CD4-positive, alpha-beta T cell treated with Interleukin-10 for 1 hour (primary cell): ENCODE measurements at regions not wholly inside any gene's neighbourhood (a gene's known extent, or its start where the extent isn't known, plus 50 kb on each side); places are given as distances from the start of the nearest gene placed in this dataset.
"Not testable (repeated sequence)": the region's sequence is repeated elsewhere in the genome, so short reads cannot be mapped to it uniquely, and the experiment has no call there.

Experiments used
- DNase-seq: peaks from one replicate; pipeline ENCODE4 v3.0.0-alpha.2; 2020

DNA sequence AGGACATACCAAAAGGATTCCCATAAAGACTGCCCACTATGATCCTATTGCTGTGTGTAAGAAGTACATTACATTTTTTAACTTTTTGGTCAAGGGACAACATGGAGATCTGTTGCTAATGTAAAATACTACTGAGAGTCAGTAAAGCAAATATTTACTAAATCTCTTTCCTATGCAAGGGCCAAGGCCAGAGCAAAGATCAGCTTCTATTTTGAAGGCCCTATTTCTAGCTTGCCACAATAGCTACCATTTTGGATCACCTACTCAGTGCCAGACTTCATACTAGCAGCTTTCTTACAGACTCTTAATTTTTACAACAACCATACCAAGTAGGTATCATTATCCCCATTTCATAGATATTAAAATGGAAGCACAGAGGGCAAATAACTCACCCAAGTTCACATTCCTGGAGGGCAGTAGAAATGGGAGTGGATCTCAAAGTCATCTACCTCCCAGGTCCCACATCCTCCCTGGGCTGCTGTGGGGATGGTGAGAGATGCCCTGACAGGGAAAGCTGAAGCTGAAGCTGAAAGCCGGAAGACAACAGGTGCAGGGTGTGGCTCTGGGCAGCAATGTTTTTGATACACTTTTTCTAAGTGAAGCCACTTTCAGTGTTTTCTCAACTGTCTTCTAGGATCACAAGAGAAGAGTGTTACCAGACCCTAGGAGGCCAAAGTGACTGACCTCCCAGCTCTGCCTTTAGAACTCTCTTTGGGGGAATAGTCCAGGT lies 321.2 kb downstream of the UBE3D start:
- DNase-seq: no peak

DNA sequence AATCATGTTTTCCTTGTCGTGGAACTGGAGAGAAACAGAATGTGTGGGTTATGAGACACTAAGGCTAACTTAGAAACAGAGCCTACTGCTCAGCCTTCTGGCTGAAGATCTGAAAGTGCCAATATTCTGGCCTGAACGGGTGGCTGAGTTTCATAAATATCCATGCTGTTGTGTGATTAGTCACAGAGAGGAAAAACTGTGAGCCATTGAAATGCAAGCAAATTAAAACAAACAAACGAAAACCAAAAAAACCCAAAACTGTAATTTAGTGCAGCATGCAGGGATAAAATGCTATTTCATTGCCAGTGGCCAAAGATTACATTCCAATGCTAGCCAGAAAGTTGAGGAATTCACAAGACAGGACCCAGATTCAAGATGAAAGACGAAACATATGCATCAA lies 315.1 kb downstream of the UBE3D start:
- DNase-seq: no peak

DNA sequence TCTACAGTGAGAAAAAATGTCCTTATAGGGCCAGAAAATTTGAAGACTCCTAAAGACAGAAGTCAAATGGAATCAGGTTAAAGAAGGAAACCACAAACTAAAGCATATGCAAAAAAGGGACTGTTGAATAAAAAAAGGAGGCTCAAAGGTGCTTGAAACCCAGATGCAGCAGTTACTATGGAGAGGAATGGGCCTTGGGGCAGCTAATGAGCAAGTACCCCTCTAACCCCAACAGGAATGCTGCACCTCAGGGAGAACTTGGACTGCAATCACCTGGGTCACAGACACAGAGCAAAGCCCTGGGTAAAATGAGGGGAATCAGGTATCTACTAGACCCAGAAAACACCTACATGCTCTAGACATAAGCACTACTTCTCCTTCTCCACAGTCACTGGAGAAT lies 313.9 kb downstream of the UBE3D start:
- DNase-seq: no peak

DNA sequence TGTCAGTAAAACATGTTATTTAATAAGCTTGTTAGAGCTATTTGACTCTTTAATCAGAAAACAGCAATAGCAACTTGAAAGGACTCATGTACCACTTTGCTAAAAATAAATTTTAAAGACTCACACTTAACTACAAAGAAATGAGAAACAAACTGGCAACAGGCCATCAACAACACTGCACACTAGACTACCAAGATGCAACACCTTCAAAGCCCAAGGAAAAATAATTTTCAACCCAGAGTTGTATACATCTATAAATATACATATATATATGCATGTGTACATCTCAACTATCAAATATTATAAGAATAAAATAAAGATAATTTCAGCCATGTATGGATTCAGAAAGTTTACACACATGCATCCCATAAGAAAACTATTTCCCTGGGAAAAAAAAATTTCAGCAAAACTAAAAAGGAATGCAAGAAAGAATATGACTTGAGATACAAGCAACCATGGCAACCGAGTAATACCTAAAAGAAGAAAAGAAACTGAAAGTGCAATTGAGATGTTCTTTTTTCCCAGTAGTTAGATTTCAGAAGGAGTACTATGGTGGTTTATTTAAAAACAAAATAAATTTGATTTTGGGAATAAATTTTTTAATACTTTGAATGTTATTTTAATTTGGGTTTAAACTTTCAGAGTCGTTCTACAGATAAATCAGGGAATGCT lies 303.8 kb downstream of the UBE3D start:
- no peak for DNase-seq

DNA sequence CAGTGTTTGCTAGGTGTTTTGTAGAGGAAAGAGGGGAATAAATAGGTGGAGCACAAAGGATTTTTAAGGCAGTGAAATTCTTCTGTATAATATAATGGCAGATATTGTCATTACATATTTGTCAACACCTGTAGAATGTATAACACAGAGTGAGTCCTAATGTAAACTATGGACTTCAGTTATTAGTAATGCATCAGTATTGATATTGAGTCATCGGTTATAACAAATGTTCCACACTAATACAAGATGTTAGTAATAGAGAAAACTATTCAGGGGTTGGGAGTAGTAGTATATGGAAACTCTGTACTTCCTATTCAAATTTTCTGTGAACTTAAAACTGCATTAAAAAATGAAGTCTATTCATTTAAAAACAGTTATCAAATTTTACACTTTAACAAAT lies 299.2 kb downstream of the UBE3D start:
- no peak for DNase-seq

DNA sequence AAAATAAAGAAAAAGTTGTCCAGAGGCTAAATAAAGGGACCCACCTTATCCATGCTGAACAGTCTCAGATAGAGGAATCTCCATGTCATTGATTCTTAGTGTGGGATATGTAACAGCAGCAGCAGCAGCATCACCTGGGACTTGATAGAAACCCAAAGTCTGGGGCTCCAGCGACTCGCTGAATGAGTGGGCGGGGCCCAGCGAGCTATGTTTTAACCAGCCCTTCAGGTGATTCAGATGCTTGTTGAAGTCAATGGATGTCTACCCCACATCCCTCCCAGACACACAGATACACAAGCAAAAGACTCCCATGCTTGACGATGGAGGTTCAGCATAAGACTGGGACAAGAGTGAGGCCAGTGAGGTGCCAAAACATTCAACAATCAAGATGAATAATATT lies 298.6 kb downstream of the UBE3D start:
- DNase-seq: no peak

DNA sequence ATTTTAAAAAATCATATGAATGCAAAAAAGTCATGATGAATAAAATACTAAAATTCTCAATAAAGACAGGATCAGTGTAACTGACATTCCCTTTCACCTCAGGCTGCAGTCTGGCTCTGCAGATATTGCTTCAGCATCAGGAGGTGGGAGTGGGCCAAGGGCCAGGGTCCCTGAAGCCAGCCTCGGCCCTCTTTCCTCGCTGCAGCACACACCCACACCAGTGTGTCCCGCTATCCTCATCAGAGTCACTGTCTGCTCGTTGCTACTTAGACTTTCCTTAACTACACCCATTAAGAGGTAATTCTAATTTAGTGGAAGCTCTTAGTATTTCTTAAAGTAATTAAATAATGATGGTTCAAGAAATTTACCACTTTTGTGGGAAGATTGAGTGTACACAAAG lies 298.2 kb downstream of the UBE3D start:
- DNase-seq: no peak

DNA sequence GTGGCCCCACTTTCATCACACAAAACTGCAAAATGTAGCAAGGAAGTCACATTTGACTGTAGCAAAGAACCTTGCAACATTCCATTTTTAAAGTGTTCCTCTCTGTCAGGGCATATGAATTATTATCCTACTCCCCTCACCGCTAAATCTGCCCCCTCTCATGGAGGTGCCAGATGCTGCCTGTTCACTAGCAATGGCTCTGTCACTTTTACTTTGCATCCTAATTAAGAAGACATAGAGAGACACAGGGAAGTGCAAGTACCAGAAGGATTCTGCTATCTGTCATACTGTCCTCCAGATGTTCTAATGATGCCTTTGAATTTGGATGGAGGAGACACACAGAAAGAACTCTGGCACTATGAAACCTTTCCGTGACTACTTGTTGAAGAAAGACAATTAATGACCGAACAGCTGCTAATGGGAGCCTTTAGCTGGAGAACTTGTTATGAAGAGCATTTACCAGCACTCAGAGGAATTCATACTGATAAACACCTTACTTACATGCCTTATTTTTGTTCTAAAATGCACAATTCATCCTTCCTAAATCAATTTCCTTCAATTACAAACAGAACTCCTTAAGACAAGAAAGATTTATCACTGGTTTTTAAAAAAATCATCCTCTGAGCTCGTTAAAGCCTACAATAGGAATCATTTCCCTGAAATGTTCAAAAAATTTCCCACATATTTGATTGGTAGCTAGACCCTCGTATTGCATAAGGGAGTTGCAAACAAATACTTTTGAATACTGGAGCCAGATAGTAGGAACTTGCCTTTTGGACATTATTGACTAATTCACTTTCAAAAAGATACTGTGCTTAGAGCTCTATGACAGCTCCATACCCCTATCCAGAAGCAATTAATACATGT lies 292.6 kb downstream of the UBE3D start:
- no peak for DNase-seq

DNA sequence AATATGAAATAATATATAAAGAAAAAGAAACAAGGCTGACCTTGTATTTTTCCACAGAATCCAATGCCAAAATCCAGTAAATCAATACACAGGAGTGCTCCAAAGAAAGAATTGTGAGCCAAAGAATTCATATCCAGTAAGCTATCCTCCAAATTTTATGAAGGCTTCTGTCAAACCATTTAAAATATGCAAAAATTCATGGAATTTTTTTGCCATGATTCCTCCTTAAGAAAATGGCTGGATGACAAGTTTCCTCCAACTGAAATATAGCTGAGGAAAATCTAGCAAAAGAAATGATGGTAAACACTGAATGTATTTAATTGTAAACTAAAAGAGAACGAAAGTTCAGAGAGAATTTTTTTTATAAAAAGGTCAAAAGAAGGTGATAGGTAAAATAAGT lies 290.3 kb downstream of the UBE3D start:
- DNase-seq: no peak

DNA sequence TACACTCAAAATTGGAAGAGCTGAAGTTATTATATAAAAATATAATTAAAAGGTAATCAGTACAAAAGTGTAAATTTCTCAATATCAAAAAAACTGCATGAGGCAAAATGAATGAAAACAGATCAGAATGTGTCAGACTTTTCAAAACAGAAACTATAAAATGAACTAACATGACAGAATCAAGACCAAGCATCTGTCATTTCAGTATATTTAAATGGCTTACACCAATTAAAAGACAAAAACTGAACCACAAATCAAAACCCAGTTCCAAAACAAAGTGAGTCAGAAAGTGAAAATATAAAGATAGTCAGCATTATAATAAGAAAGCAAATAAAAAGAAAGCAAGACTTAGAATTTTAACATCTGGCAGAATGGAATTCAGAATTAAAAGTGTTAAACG lies 289.7 kb downstream of the UBE3D start:
- no peak for DNase-seq

DNA sequence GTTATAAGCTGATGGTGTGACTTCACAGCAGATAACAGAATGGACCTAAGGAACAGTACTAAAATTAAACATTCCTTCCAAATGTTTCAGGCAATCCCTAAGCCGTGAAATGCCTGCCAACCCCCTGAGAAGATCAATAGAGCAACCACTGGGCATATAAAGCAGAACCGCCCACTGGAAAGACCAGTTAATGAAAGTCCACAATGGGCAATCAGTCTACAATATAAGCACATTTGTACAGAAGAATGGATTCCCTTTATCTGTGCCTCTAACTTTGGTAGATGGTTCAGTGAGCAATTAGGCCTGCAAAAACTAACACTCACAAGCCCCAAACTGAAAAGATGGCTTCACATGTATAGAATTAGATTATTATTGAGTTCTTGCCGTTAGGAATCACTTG lies 286.6 kb downstream of the UBE3D start:
- no peak for DNase-seq

DNA sequence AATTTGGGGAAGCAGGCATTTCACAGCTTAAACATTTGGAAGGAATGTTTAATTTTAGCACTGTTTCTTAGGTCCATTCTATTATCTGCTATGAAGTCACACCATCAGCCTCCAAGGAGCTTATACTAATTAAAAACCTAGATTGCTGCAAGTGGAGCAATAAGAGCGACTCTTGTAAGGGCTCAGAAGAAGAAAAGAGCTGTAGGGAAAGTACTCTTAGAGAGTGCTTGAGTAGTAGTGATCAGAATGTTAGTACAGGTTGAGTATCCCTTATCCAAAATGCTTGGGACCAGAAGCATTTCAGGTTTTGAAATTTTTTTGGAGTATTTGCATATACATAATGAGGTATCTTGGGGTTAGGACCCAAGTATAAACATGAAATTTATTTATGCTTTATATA lies 285.3 kb downstream of the UBE3D start:
- no peak for DNase-seq

DNA sequence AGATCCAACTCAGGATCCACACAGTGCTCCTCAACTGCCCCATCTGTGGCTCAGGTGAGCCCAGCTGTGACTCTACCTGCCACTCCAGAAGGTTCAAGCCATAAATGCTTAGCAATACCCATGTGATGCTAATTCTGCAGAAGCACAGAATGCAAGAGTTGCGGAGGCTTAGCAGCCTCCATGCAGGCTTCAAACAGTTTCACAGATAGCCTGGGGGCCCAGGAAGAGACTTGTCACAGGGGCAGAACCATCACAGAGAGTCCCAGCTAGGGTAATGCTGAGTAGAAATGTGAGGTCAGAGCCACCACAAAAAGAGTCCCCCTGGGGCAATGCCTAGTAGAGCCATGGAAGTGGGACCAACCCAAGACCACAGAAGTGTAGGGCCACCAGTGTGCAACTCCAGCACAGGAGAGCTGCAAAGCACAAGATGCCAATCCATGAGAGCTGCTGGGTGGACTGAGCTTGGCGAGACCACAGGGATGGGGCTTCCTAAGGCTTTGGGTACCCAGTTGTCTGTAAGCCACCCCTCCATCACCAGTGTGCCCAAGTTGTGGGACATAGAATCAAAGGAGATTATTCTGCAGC lies 283.9 kb downstream of the UBE3D start:
- no peak for DNase-seq

DNA sequence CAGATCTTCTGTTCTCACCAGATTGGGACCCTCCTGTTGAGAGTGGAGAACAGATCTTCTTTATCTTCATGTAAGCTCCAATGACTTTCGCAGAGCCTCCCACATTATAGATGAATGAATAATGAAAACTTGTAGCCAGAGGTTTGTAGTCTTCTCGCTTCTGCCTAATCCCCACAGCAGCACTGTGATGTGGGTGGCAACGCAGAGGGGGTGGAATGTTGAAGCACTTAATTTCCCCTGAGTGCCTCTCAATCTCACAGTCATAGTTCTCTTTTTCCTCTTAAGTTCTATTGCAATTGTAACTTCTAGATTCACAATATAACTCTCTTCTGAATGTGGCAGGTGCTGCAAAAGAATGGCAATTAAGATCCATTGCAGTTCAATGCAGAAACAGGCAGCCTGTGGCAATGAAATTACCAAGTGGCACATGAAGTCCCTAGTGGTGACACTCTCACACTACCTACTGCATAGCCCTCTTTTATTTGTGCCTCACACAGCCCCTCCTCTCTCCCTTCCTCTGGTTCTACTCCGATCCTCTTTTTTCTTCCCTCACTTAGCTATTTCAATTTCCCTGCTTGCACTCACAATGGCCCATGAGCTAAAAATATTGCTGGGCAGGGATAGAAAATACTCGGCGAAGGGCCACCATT lies 281.9 kb downstream of the UBE3D start:
- no peak for DNase-seq

DNA sequence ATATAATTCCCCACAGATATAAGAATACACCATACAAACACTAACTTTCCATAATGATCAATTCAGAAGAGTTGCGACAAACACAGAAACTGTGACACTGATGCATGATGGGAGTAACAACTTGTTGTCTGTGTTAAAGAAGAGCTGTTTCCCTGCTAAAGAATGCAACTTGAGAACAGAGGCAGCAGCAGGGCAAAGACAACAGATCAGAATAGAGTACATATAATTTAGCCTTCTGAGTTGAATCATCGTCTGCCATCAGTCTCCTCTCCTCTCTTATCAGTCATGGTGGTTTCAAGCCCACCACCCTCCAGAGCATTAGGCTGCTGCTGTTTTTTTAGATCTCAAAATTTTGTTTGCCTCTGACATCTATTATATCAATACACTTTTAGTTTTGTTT lies 280.4 kb downstream of the UBE3D start:
- no peak for DNase-seq

DNA sequence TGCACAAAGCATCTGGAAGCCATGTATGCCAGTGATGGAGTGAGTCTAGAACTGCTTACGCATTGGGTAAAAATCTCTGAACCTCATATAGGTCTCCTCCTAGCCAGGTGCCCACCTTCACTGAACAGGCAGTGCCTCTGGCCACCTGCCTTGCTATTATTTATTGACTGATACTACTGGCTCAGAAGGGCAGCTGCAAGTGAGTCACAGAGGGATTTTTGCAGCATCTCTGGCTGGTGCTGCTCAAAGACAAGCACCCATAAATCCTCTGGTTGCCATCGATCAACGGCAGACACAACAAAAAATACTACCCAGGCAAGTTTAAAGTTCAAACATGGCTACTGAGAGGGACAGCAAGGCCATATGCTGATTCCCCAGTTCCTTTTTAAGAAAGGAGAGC lies 279.4 kb downstream of the UBE3D start:
- DNase-seq: no peak

DNA sequence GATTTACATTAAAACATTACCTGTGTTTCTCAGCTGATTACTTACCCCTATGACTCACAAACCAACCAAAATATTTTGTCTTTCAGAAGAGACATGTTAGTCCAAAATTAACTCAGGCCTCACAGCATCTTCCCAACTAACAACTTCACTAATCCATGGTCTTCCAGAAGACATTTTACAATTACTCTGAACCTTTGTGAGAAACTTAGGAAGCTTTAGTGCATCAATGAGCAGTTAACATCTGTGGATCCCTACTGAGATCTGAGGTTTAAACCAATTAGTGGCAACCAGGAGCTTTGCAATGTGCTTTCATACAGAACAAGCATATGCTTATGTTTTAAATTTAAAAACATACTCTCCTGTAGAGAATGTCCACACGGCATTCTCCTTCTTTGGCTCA lies 269.7 kb downstream of the UBE3D start:
- no peak for DNase-seq

DNA sequence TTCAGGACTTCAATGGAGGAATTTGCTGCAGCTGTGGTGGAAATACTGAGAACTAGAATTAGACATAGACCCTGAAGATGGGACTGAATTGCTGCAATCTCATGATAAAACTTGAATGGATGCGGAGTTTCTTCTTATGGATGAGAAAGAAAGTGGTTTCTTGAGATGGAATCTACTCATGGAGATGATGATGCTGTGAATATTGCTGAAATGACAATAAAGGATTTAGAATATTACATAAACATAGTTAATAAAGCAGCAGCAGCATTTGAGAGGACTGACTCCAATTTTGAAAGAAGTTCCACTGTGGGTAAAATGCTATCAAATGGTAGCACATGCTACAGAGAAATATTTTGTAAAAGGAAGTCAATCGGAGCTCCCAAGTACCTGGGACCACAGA lies 264.6 kb downstream of the UBE3D start:
- no peak for DNase-seq

DNA sequence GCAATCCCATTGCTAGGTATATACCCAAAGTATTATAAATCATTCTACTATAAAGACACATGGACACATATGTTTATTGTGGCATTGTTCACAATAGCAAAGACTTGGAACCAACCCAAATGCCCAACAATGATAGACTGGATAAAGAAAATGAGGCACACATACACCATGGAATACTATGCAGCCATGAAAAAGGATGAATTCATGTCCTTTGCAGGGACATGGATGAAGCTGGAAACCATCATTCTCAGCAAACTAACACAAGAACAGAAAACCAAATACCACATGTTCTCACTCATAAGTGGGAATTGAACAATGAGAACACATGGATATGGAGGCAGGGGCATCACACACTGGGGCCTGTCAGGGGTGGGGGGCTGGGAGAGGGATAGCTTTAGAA lies 249.4 kb downstream of the UBE3D start:
- DNase-seq: not testable (repeated sequence)

DNA sequence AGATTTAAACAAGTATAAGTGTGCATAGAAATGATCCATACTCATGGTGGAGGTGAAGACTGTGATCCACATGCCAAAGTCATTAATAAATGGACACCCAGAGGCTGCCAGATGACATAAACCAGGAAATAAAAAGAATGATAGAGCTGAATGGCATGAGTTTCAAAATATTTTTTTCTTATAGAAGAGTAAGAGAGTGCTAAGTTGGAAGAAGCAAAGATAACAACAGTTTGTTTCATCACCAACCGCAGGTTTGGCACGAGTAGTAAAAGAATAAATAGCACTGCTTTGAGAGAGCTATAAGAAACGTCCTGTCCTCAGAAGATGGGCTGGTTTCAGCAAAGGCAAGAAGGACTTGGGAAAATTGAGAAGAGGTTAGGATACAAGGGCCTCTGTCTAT lies 246.9 kb downstream of the UBE3D start:
- DNase-seq: no peak

DNA sequence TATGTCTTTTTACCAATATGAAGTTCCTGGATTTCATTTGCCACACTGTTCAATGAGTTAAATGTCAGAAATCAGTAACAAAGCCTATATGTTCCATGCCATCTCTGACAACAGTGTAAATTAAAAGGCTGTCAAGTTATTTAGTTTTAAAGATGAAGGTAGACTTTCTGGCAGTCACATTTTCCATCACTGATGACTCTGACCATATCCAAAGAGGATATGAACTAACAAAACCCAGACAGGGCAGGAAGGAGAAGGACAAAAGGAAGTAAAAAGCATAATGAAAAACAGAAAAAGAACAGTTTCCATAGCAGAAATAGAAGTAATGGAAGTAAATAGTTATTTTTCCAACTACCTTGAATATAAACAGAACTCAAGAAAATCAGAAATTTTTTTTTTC lies 242.3 kb downstream of the UBE3D start:
- DNase-seq: no peak

DNA sequence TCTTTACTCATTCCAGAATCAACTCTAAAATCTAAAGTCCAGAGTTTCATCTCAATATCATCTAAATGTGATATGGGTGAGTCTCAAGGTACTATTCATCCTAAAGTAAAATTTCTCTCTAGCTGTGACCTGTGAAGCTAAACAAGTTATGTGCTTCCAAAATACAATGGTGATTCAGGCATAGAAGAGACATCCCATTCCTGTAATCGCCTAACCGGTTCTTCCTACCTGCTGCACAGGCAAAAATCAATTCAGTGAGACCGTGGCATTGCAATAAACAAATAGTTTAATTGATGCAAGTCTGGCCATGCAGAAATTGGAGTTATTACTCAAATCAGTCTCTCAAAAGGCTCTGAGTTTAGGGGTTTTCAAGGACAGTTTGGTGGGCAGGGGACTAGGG lies 232.8 kb downstream of the UBE3D start:
- no peak for DNase-seq

DNA sequence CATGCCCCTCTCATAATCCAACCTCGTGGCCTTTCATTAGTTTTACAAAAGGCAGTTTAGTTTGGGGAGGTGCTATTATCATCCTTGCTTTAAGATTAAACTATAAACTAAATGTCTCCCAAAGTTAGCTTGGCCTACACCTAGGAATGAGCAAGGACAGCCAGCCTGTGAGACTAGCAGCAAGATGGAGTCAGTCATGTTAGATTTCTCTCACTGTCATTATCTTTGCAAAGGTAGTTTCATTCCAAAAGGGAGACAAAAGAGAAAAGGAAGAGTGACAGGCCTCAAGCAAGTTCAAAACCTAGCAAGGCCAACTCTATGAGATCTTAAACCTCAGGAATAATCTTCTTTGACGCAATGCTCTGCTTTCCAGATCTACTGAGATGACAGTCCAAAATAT lies 232.2 kb downstream of the UBE3D start:
- no peak for DNase-seq
